ENCODE measurements at regions not wholly inside any gene's neighbourhood (a gene's known extent, or its start where the extent isn't known, plus 50 kb on each side); places are given as distances from the start of the nearest gene placed in this dataset.
"Not testable (repeated sequence)": the region's sequence is repeated elsewhere in the genome, so short reads cannot be mapped to it uniquely, and the experiment has no call there.

DNA sequence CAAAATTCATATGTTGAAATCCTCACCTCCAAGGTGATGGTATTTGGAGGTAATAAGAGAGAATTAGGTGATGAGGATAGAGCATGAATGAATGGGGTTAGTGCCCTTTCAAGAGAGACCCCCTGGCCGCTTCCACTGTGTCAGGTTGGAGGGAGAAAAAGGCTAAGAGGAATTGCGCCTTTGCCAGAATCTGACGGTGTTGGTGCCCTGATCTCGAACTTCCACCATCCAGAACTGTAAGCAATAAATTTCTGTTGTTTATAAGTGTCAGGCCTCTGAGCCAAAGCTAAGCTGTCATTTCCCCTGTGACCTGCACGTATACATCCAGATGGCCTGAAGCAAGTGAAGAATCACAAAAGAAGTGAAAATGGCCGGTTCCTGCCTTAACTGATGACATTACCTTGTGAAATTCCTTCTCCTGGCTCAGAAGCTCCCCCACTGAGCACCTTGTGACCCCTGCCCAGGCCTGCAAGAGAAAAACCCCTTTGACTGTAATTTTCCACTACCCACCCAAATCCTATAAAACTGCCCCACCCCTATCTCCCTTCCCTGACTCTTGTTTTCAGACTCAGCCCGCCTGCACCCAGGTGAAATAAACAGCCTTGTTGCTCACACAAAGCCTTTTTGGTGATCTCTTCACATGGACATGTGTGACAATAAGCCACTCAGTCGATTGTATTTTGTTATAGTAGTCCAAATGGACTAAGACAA, 878.9 kb upstream of the GOT2 start:
- TF ChIP-seq, protein P1, sequence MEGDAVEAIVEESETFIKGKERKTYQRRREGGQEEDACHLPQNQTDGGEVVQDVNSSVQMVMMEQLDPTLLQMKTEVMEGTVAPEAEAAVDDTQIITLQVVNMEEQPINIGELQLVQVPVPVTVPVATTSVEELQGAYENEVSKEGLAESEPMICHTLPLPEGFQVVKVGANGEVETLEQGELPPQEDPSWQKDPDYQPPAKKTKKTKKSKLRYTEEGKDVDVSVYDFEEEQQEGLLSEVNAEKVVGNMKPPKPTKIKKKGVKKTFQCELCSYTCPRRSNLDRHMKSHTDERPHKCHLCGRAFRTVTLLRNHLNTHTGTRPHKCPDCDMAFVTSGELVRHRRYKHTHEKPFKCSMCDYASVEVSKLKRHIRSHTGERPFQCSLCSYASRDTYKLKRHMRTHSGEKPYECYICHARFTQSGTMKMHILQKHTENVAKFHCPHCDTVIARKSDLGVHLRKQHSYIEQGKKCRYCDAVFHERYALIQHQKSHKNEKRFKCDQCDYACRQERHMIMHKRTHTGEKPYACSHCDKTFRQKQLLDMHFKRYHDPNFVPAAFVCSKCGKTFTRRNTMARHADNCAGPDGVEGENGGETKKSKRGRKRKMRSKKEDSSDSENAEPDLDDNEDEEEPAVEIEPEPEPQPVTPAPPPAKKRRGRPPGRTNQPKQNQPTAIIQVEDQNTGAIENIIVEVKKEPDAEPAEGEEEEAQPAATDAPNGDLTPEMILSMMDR (IDR thresholded peaks at IDR 0.05; ENCODE audit: poor library complexity): not testable (repeated sequence)
- TF ChIP-seq EZH2 (IDR thresholded peaks at IDR 0.05; ENCODE audit: borderline replicate concordance); EZH2phosphoT487 (IDR thresholded peaks at IDR 0.05; ENCODE audit: low read depth, severe bottlenecking, unreplicated experiment): not testable (repeated sequence)

Measured in hepatocyte (in vitro differentiated cells).